ENCODE measurements at regions not wholly inside any gene's neighbourhood (a gene's known extent, or its start where the extent isn't known, plus 50 kb on each side); places are given as distances from the start of the nearest gene placed in this dataset.

GRCh38 chr3:76912841-76913383 lies 127.0 kb upstream of the ROBO2 start:
- no peak for TF ChIP-seq BACH2 (CRISPR knock-in tag; IDR thresholded peaks at IDR 0.05; ENCODE audit: borderline replicate concordance)
- TF ChIP-seq ZFP30 (CRISPR knock-in tag; IDR thresholded peaks at IDR 0.05), result no peak
- TF ChIP-seq RARB (CRISPR knock-in tag; IDR thresholded peaks at IDR 0.05), result no peak
- no peak for TF ChIP-seq SNAI2 (CRISPR knock-in tag; IDR thresholded peaks at IDR 0.05)
- no peak for TF ChIP-seq OSR1 (CRISPR knock-in tag; IDR thresholded peaks at IDR 0.05)
- no peak for TF ChIP-seq CSDC2 (CRISPR knock-in tag; IDR thresholded peaks at IDR 0.05)
- no peak for TF ChIP-seq PATZ1 (CRISPR knock-in tag; IDR thresholded peaks at IDR 0.05; ENCODE audit: borderline replicate concordance)
- TF ChIP-seq GLIS3 (CRISPR knock-in tag; IDR thresholded peaks at IDR 0.05), result no peak
- no peak for TF ChIP-seq POU6F1 (CRISPR knock-in tag; IDR thresholded peaks at IDR 0.05; ENCODE audit: borderline replicate concordance, low read depth)
- no peak for TF ChIP-seq ARNTL (CRISPR knock-in tag; IDR thresholded peaks at IDR 0.05; ENCODE audit: borderline replicate concordance, low read depth)
- no peak for TF ChIP-seq TCF4 (CRISPR knock-in tag; IDR thresholded peaks at IDR 0.05; ENCODE audit: borderline replicate concordance)
- no peak for TF ChIP-seq CSRNP3 (CRISPR knock-in tag; IDR thresholded peaks at IDR 0.05)

All from SK-N-SH treated with all-trans-retinoic acid at 6 μM for 48 hours (cell line).